Stomach (tissue), 8 donors: ENCODE measurements at regions not wholly inside any gene's neighbourhood (a gene's known extent, or its start where the extent isn't known, plus 50 kb on each side); places are given as distances from the start of the nearest gene placed in this dataset.

ENCODE experiments used
- DNase-seq, 2 donors: peaks; one replicate each; pipeline versions ENCODE4 v3.0.0 to v3.0.0-alpha.2; 2013 to 2019
- H3K27ac ChIP-seq, 5 donors: fragments of 200-600 bp in 4 of 5; sonication (generic) in 4 of 5; one replicate each; pipeline ENCODE4 v1.5.1; 2013 to 2019; ENCODE audit warnings: mild to moderate bottlenecking in 1 of 5, moderate library complexity in 1 of 5
- H3K27me3 ChIP-seq, 3 donors: fragments of 200-600 bp; sonication (generic); one replicate each; pipeline ENCODE4 v1.5.1; 2017 to 2019; ENCODE audit warnings: mixed run types in 1 of 3
- H3K36me3 ChIP-seq, 4 donors: fragments of 200-600 bp; sonication (generic); 1 replicate in 3 of 4; 2 replicates in 1 of 4; pipeline ENCODE4 v1.5.1; 2016 to 2019
- H3K4me1 ChIP-seq, 4 donors: fragments of 200-600 bp; sonication (generic); one replicate each; pipeline ENCODE4 v1.5.1; 2016 to 2019
- H3K4me3 ChIP-seq, 4 donors: fragments of 200-600 bp; sonication (generic) in 3 of 4; one replicate each; pipeline ENCODE4 v1.5.1; 2016 to 2019; ENCODE audit warnings: mild to moderate bottlenecking in 1 of 4
- H3K9me3 ChIP-seq, 4 donors: fragments of 200-600 bp; sonication (generic); one replicate each; pipeline ENCODE4 v1.5.1; 2016 to 2019
- CTCF ChIP-seq, 7 experiments: fragments of 450-650 bp in 4 of 7; fragments of 200-600 bp in 3 of 7; sonication (generic) in 3 of 7; IDR thresholded peaks; one replicate each; pipeline ENCODE4 v1.5.1; 2016 to 2019; ENCODE audit warnings: antibody characterized with exemption in 7 of 7, control low read depth in 2 of 7, mild to moderate bottlenecking in 1 of 7
- EP300 ChIP-seq: sonication (generic); formaldehyde crosslinking; IDR thresholded peaks from one replicate; pipeline ENCODE4 v1.6.1; 2017; ENCODE audit warnings: antibody characterized with exemption
- POLR2A ChIP-seq, 4 donors: fragments of 450-650 bp; IDR thresholded peaks; one replicate each; pipeline ENCODE4 v1.6.1; 2016; ENCODE audit warnings: antibody characterized with exemption in 4 of 4, control low read depth in 2 of 4, mild to moderate bottlenecking in 1 of 4, moderate library complexity in 1 of 4
- POLR2AphosphoS5 ChIP-seq, 3 donors: sonication (generic); formaldehyde crosslinking; IDR thresholded peaks; one replicate each; pipeline ENCODE4 v1.6.1; 2016; ENCODE audit warnings: antibody characterized with exemption in 3 of 3
- WGBS, 5 donors: extraction: QIAGEN DNeasy Blood & Tissue Kit in 3 of 5; methylation state at CpG; one replicate each; pipeline versions ENCODE4 v1.1.5 to v1.1.7; 2013 to 2018; 5-methylcytosine and 5-hydroxymethylcytosine counted together
- intact Hi-C: fragments of 100-400 bp; cut with DNase I; formaldehyde crosslinking; loops from one replicate; pipeline ENCODE4 v1.15.1; 2023; ENCODE audit warnings: low total_unique reads
- donor health status: healthy with polysubstance abuse.
- donor health status: Bipolar disorder and iron deficiency.
- donor health status: healthy.

- TF ChIP-seq POLR2AphosphoS5 (IDR thresholded peaks at IDR 0.05): peak; percentile 8 to 66 (median 33)
- no peak for TF ChIP-seq POLR2A (IDR thresholded peaks at IDR 0.05)
- no peaks in the 10 kb centered on the region for H3K27me3 ChIP-seq
- H3K4me1 ChIP-seq: peaks cover 12 to 36% (median 22%) of the 10 kb centered on the region in 4 donors
- H3K36me3 ChIP-seq: no peaks in the 10 kb centered on the region
- H3K4me3 ChIP-seq: no peak overlapping the region
- peak; percentile 66 to 92 for DNase-seq
- H3K27ac ChIP-seq: peak overlapping the region; percentile 57 to 73 (median 66)
- intact Hi-C loops: no loop called here
- H3K9me3 ChIP-seq: peaks cover 0 to 4% (median 0%) of the 10 kb centered on the region in 4 donors
- WGBS, 5 donors: 38 to 54% (median 43%) methylated on average over 14 to 15 of the region's 15 CpGs
Measured at GRCh38 chr12:124625867-124626675, 58.7 kb upstream of the NCOR2 start.

GRCh38 chr12:124624823-124625222 is 57.4 kb upstream of the NCOR2 start:
- TF ChIP-seq POLR2AphosphoS5 (IDR thresholded peaks at IDR 0.05) (no peak), POLR2A (IDR thresholded peaks at IDR 0.05) (no peak)
- H3K36me3 ChIP-seq: no peaks in the 10 kb centered on the region
- no peak overlapping the region for H3K27ac ChIP-seq
- DNase-seq: no peak
- intact Hi-C loops: no loop called here
- H3K4me1 ChIP-seq: peaks cover 12 to 38% (median 26%) of the 10 kb centered on the region in 4 donors
- WGBS, 5 donors: 86 to 95% (median 93%) methylated on average over 9 to 10 of the region's 10 CpGs
- no peaks in the 10 kb centered on the region for H3K27me3 ChIP-seq
- no peak overlapping the region for H3K4me3 ChIP-seq
- peaks cover 0 to 4% (median 0%) of the 10 kb centered on the region in 4 donors for H3K9me3 ChIP-seq

GRCh38 chr12:124623344-124624035 is 56.1 kb upstream of the NCOR2 start:
- no peak overlapping the region for H3K27ac ChIP-seq
- DNase-seq: no peak
- TF ChIP-seq CTCF (IDR thresholded peaks at IDR 0.05) (no peak), POLR2AphosphoS5 (IDR thresholded peaks at IDR 0.05) (no peak), POLR2A (IDR thresholded peaks at IDR 0.05) (no peak), EP300 (no peak)
- no peaks in the 10 kb centered on the region for H3K27me3 ChIP-seq
- H3K36me3 ChIP-seq: no peaks in the 10 kb centered on the region
- peaks cover 12 to 38% (median 26%) of the 10 kb centered on the region in 4 donors for H3K4me1 ChIP-seq
- H3K4me3 ChIP-seq: no peak overlapping the region
- intact Hi-C loops: no loop called here
- H3K9me3 ChIP-seq: peaks cover 0 to 4% (median 2%) of the 10 kb centered on the region in 4 donors
- WGBS, 5 donors: 92 to 94% (median 93%) methylated on average over 11 to 14 of the region's 14 CpGs

- intact Hi-C loops: no loop called here
- no peak for DNase-seq
- TF ChIP-seq POLR2A (IDR thresholded peaks at IDR 0.05) (no peak), EP300 (no peak), POLR2AphosphoS5 (IDR thresholded peaks at IDR 0.05) (no peak), CTCF (IDR thresholded peaks at IDR 0.05) (no peak)
- Histone ChIP-seq H3K27ac (no peak overlapping the region), H3K4me1 (peaks cover 12 to 38% (median 26%) of the 10 kb centered on the region in 4 donors), H3K27me3 (no peaks in the 10 kb centered on the region), H3K36me3 (no peaks in the 10 kb centered on the region), H3K9me3 (peaks cover 0 to 4% (median 2%) of the 10 kb centered on the region in 4 donors), H3K4me3 (no peak overlapping the region)
- WGBS, 5 donors: 64 to 85% (median 80%) methylated on average over 7 to 10 of the region's 10 CpGs
Measured at GRCh38 chr12:124622764-124623163, 55.4 kb upstream of the NCOR2 start.

GRCh38 chr12:124622331-124622730 is 54.9 kb upstream of the NCOR2 start:
- intact Hi-C loops: no loop called here
- Histone ChIP-seq H3K27me3 (no peaks in the 10 kb centered on the region), H3K9me3 (peaks cover 0 to 4% (median 2%) of the 10 kb centered on the region in 4 donors), H3K4me3 (no peak overlapping the region), H3K4me1 (peaks cover 12 to 35% (median 24%) of the 10 kb centered on the region in 4 donors), H3K36me3 (no peaks in the 10 kb centered on the region), H3K27ac (no peak overlapping the region)
- no peak for DNase-seq
- TF ChIP-seq POLR2A (IDR thresholded peaks at IDR 0.05): no peak
- no peak for TF ChIP-seq CTCF (IDR thresholded peaks at IDR 0.05)
- TF ChIP-seq POLR2AphosphoS5 (IDR thresholded peaks at IDR 0.05): no peak
- no peak for TF ChIP-seq EP300
- 78 to 92% (median 83%) methylated on average over 6 to 7 of the region's 7 CpGs for WGBS, 5 donors
